NCI-H748 (cell line): ENCODE measurements at regions not wholly inside any gene's neighbourhood (a gene's known extent, or its start where the extent isn't known, plus 50 kb on each side); places are given as distances from the start of the nearest gene placed in this dataset.
A peak's percentile ranks its signal among the peaks of the same experiment; 100 is the strongest.
"Not testable (repeated sequence)": the region's sequence is repeated elsewhere in the genome, so short reads cannot be mapped to it uniquely, and the experiment has no call there.

Source experiments
- DNase-seq: peaks from one replicate; lab custom pipeline; 2025; ENCODE audit not compliant: unreplicated experiment; lab: John Stamatoyannopoulos, UW

GRCh38 chr12:111274777-111275176, 94.1 kb downstream of the PHETA1 start:
- DNase-seq = no peak

DNA sequence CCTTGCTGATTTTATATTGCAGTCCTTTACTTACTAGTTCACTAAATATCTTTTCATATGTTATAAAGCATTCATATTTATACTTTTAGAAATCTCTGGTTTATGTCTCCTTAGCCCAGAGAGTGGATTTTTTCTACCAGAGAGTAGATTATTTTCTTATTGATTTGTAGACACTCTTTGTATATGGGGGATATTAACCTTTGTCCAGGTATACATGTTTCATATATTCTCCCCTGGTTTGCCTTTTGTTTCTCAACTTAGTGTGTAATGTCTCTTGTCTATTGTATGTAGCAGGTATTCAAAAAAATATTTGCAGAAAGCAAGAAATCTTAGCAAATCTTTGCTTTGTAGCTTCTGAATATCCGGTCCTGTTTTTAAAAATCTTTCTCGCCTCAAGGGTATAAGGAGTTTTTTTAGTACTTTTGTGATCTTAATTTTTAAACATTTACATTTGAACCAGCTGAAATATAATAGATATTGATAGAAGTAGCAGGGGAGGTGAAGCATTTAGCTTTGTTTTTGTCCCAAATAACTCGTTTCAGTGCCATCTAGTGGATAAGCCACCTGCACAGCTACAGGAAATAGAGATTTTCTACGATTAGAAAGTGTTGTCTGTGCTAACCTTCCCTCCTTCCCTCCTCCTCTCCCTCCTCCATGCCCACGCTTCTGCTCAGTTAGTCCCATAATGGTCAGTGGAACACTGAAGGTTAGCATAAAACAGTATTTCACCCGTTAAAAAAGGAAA, 97.0 kb downstream of the PHETA1 start:
- DNase-seq = no peak

DNA sequence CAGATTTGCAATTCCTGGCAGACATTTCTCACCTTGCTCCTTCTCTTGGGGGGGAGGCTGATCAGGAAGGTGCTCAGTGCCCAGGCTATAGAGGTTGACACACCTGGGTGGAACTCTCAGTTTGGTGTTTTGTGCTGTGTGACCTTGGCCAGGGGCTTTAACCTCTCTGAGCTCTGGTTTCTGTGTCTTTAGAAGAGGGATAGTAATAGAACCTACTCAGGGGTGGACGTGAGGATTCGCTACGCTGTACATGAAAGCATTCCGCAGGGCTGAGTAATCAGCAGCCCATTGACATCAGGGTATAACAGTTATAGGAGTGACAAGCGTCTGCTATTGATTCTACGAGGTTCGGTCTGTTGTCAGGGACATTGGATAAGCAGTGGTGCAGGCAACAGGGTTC, 98.1 kb downstream of the PHETA1 start:
- no peak for DNase-seq

DNA sequence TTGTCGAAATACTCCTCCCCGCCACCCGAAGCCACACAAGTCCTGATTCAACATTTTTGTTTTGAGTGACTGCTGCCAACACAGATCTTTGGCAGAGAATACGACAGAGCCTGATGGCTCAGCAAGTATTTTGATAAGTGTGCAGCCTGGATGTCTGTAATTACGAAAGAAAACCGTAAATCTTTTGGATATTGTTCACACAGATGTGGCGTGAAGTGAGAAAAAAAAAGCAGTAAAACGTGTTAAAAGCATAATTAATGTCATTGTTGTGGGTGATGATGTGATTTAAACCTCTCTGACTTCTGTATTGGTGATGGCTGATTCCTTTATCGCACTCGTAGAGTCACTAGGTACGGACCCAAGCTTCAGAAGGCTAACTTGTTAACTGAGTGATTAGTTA, 98.7 kb downstream of the PHETA1 start:
- no peak for DNase-seq

- DNase-seq = no peak
Measured at GRCh38 chr12:111269718-111270117, 99.2 kb downstream of the PHETA1 start.

DNA sequence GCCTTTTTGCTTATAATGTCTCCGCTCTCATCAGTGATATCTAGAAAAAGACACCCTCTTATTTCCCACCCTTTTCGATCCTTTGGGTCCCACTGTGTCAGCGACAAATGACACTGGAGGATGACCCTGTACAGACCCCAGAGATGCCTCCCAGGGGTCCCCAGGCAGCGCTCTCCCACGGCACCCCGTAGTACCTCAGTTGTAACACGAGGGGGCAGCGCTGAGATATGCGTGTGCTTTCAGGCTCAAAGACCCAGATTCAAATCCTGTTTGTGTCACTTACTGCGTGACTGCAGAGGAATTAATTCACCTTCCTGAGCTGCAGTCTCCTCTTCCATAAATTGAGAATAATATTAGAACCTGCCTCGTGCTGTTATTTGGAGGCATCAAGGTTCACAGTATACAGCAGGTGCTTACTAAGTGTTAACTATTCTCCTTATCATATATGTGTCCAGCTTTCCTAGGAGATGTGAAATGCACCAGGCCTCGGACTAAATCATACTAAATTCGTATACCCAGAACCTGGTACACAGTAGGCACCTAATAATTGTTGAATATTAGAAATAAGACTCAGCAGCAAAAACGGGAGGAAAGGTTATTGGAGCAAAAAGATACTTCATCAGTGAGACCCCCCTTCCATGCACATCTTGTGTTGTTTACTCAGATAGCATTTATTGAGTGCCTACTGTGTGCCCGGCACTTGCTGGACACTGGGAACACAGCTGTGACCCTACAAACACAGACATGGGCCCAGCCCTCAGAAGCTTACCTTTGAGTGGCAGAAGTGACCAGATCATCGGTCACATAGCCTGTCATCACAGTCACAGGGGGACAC, 99.9 kb downstream of the PHETA1 start:
- peak; percentile 28 for DNase-seq

DNA sequence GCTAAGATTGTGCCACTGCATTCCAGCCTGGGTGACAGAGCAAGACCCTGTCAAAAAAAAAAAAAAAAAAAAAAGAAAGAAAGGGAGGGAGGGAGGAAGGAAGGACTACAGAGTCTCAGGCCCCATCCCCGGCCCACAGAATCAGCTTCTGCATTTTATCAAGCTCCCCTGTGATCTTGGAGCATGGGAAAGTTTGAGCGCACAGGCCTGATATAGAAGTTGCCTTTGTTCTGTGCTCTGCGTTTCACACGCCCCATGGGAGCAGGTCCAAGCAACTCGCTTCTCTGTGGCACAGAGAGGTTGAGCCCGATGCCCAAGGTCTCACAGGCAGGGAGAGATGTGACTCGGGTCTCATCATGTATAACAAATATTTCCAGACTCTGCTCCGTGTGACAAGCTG, 101.8 kb downstream of the PHETA1 start:
- DNase-seq = no peak

DNA sequence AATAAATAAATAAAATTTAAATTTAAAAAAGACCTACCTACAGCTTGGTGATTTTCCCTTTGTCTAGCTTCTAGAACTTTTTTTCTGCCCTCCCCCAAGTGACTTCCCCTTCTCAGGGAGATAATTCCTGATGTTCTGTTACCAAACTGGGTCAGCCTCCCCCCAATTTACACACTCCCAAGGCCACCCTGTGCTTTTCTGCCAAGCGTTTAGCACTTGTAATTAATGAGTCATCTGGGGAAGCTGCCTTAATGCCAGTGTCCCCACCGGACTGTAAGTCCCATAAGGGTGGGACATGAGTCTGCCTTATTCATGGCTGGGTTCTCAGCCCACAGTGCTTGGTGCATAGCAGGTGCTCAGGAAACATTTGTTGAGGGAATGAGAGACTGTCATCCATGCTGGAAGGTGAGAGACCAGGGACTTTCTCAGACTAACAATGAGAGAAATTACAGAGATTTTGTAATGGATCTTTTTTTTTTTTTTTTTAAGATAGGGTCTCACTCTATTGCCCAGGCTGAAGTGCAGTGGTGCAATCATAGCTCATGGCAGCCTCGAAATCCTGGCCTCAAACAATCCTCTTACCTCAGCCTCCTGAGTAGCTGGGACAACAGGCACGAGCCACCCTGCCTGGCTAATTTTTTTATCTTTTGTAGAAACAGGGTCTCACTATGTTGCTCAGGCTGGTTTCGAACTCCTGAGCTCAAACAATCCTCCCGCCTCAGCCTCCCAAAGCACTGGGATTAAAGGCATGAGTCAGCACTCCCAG, 106.8 kb downstream of the PHETA1 start:
- no peak for DNase-seq

DNA sequence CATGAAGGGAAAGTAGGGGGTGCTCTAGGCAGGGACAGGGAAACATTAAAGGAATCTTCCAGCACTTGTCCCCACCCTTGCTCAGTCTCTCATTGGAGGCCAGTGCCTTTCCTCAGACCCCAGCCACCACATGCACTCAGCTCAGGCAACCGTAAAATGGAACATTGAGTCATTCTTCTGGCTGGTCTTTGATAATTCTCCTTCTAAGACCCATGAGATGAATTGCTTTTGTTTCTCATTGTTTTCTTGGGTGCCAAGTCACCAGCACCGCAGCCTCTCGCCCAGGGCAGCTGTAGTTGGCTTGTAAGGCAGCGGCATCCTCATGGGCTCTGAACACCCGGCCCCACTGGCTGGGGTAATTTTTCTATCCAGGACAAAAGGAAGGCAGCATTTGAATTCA, 108.2 kb downstream of the PHETA1 start:
- no peak for DNase-seq

DNA sequence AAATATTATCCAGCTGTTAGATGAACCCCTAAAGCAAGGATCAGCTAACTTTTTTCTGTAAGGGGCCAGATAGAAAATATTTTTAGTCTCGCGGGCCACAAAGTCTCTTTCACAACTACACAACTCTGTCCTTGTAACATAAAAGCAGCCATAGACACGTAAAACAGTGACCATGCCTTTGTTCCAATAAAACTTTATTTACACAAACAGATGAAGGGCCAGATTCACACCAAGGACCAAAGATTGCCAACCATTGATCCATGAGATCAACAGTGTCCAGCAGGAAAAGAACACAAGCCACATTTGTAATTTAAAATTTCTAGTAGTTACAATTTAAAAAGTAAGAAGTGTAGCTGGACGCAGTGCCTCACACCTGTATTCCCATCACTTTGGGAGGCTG, 109.7 kb downstream of the PHETA1 start:
- no peak for DNase-seq

- DNase-seq = not testable (repeated sequence)
Measured at GRCh38 chr12:111258081-111258480, 110.8 kb downstream of the PHETA1 start.

DNA sequence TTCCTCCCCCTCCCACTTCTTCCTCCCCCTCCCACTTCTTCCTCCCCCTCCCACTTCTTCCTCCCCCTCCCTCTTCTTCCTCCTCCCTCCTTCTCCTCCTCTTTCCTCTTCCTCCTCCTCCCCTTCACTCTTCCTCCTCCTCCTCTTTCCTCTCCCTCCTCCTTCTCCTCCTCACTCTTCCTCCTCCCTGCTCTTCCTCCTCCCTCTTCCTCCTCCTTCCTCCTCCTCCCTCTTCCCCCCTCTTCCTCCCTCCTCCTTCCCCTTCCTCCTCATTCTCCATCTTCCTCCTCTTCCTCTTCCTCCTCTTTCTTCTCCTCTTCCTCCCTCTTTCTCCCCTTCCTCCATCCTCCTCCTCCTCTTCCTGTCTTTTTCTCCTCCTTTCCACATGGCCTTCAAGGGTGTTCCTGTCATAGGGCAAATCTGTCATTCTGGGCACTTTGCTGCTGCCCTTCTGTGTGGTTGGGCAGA, 111.4 kb downstream of the PHETA1 start:
- DNase-seq = no peak

- DNase-seq = no peak
Measured at GRCh38 chr12:111256629-111257434, 112.1 kb downstream of the PHETA1 start.

- no peak for DNase-seq
Measured at GRCh38 chr12:111255261-111255660, 113.6 kb downstream of the PHETA1 start.

GRCh38 chr12:111254106-111254505, 114.8 kb downstream of the PHETA1 start:
- DNase-seq = no peak

DNA sequence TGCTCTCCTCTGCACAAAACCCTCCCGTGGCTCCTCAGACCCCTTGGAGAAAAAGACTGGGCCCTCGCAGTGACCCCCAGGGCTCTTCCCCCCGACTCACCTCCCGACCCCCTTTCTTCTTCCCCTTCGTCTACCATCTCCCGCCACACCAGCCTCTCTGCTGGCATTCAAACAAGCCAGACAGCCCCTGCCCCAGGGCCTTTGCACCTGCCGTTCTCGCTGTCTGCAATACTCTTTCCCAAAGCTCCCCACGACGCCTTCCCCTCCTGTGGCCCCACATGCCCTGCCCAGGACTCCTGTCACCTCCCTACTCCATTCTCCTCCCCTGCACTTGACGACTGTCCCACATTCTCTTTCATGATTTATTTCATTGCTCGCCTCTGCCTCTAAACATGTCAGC, 115.7 kb downstream of the PHETA1 start:
- DNase-seq = no peak

GRCh38 chr12:111251787-111252186, 117.1 kb downstream of the PHETA1 start:
- no peak for DNase-seq

DNA sequence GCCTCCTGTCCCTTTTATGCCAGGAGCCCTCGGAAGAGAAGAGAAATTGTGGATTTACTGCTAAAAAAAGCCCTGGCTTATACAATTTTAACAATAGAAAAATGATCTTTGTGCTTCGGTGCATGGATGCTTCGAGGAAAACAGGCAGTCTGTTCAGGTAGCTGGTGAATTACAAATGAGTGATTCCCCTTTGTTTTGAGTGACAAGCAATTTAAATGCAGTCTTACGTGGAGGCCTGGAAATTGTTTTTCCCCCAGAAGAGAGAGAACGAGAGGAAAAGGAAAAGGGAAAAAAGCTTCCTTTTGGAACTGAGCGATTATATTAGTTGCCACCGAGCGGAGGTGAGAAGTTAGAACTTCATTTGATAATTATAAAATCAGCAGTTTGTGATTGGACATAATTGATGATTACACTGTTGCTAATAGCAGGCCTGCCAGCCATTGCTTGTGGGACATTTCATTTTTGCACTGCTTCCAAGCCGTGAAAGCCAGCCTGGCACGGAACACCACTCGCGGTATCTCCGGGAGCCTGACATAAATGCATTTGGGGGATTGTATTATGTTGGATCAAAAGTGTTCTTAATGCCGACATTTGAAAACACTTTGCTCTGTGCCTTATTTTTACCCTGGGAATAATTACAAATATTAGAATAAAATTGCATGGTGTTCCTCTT, 117.7 kb downstream of the PHETA1 start:
- DNase-seq = no peak

DNA sequence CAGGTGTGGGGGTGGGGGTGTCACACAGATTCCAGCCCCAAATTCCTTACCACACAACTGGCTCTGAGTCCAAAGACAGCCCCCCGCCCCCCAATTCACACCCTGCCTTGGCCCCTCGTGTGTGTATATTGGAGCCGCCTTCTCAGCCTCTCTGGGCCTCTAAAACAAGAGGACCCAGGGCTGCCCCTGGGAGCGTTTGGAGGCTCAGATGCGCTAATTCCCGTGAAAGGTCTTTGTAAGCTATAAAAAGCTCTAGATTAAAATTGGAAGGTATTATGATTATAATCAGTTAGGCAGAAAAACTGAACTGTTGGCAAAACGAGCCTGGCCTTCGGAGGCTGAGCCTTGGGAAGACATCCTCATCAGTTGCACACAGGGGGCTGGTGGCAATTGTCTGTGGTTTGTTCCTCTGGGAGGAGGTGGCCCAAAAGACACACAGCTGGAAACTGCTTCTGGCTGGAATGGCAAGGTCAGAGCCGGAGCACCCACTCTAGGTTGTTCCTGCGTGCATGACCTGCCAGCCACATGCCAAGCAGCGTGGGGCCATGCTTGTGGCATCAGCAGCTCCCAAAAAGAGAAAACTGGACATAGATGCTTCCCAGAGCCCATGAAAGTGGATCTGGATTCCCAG, 118.5 kb downstream of the PHETA1 start:
- DNase-seq = no peak

DNA sequence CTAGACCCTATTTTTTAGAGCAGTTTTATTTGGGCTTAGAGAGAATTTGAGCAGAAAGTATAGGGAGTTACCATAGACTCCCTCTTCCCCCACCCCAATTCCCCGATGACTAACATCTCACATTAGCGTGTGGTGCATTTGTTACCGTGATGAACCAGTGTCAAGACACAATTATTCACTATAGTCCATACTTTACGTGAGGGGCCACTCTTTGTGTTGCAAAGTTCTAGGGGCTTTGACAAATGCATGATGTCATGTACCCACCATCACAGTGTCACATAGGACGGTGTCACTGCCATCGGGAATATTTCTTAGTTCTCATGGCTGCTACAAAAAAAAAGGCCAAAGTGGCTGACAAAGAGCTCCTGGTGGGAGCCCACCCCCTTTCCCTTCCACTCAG, 119.1 kb downstream of the PHETA1 start:
- no peak for DNase-seq
